ENCODE measurements at regions not wholly inside any gene's neighbourhood (a gene's known extent, or its start where the extent isn't known, plus 50 kb on each side); places are given as distances from the start of the nearest gene placed in this dataset.

DNA sequence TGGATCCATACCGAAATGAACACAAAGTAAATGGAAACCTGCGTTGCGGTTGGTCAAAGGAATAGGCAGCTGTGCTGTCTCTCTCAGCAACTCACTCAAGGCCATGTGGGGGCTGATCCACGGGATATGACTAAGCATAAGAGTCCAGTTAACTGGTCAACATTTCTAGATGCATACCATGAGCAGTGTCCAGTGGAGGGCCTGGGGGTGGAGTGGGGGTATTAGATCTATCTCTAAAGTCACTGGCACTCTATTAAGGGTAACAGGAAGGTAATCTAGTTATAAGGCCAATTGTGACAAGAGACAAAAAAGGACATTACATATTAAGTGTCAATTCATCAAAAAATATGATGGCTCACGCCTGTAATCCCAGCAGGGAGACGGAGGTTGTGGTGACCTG lies 136.8 kb downstream of the TTC32 start:
- no peak for ATAC-seq
- intact Hi-C loops (cut with micrococcal nuclease; ENCODE audit: unreplicated experiment) = no loop called here

DNA sequence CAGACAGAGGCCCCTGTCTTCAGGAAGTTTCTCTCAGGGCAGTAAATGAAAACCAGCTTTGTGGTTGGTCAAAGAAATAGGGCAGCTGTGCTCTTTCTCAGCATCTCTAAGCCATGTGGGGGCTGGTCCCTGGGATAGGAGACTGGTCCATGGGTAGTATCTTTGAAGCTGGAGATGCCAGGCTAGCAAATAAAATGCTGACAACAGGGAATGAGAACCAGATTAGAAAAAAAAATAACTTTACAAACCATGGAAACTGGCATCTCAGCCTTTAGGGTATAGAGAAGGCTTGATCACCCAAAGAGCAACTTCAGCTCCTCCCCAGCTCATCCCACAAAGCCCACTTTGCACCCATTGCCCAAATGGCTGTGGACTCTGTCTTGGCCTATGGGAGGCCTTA lies 138.1 kb downstream of the TTC32 start:
- ChIA-PET CTCF (no interaction called here), POLR2A (no interaction called here)
- no peak overlapping the region for H3K4me3 ChIP-seq (ENCODE audit: low read depth in 2 of 2, low read length in 2 of 2)
- no TSS peak for BruUV-seq (replicated peaks)
- no peaks in the 10 kb centered on the region for H3K9me3 ChIP-seq (ENCODE audit: control insufficient read depth, insufficient read depth, low read depth, low read length)
- in situ Hi-C loops (cut with HindIII; ENCODE audit: low pct_unique_long_range_greater_than_20kb, low sequenced_read_pairs) (no loop called here), intact Hi-C loops (cut with micrococcal nuclease; ENCODE audit: unreplicated experiment) (no loop called here)
- H3K27ac ChIP-seq (ENCODE audit: low read length) = no peak overlapping the region
- no peak for ATAC-seq
- H3K4me1 ChIP-seq (ENCODE audit: control insufficient read depth, insufficient read depth, low read length) = no peaks in the 10 kb centered on the region
- DNase-seq (ENCODE audit: low read depth, low spot score) = no peak
- H3K27me3 ChIP-seq (ENCODE audit: control insufficient read depth, insufficient read depth, low read length) = no peaks in the 10 kb centered on the region
- TF ChIP-seq POLR2AphosphoS5 (IDR thresholded peaks at IDR 0.05; ENCODE audit: low read depth, low read length) (no peak), TCF7L2 (IDR thresholded peaks at IDR 0.05; ENCODE audit: low read depth, low read length) (no peak), SIN3A (IDR thresholded peaks at IDR 0.05; ENCODE audit: borderline replicate concordance, insufficient read depth, low read depth, low read length) (no peak)
- TF ChIP-seq, protein P1, sequence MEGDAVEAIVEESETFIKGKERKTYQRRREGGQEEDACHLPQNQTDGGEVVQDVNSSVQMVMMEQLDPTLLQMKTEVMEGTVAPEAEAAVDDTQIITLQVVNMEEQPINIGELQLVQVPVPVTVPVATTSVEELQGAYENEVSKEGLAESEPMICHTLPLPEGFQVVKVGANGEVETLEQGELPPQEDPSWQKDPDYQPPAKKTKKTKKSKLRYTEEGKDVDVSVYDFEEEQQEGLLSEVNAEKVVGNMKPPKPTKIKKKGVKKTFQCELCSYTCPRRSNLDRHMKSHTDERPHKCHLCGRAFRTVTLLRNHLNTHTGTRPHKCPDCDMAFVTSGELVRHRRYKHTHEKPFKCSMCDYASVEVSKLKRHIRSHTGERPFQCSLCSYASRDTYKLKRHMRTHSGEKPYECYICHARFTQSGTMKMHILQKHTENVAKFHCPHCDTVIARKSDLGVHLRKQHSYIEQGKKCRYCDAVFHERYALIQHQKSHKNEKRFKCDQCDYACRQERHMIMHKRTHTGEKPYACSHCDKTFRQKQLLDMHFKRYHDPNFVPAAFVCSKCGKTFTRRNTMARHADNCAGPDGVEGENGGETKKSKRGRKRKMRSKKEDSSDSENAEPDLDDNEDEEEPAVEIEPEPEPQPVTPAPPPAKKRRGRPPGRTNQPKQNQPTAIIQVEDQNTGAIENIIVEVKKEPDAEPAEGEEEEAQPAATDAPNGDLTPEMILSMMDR (IDR thresholded peaks at IDR 0.05) = no peak
- TF ChIP-seq, protein P2, sequence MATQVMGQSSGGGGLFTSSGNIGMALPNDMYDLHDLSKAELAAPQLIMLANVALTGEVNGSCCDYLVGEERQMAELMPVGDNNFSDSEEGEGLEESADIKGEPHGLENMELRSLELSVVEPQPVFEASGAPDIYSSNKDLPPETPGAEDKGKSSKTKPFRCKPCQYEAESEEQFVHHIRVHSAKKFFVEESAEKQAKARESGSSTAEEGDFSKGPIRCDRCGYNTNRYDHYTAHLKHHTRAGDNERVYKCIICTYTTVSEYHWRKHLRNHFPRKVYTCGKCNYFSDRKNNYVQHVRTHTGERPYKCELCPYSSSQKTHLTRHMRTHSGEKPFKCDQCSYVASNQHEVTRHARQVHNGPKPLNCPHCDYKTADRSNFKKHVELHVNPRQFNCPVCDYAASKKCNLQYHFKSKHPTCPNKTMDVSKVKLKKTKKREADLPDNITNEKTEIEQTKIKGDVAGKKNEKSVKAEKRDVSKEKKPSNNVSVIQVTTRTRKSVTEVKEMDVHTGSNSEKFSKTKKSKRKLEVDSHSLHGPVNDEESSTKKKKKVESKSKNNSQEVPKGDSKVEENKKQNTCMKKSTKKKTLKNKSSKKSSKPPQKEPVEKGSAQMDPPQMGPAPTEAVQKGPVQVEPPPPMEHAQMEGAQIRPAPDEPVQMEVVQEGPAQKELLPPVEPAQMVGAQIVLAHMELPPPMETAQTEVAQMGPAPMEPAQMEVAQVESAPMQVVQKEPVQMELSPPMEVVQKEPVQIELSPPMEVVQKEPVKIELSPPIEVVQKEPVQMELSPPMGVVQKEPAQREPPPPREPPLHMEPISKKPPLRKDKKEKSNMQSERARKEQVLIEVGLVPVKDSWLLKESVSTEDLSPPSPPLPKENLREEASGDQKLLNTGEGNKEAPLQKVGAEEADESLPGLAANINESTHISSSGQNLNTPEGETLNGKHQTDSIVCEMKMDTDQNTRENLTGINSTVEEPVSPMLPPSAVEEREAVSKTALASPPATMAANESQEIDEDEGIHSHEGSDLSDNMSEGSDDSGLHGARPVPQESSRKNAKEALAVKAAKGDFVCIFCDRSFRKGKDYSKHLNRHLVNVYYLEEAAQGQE (IDR thresholded peaks at IDR 0.05; ENCODE audit: insufficient read depth in 1 of 2, low read depth in 2 of 2, low read length in 1 of 2) = no peak
- H3K36me3 ChIP-seq (ENCODE audit: control insufficient read depth, insufficient read depth, low read length) = no peaks in the 10 kb centered on the region

More for the DNA sequence above, 136.8 kb downstream of the TTC32 start:
- TF ChIP-seq SIN3A (IDR thresholded peaks at IDR 0.05; ENCODE audit: borderline replicate concordance, insufficient read depth, low read depth, low read length) (no peak), TCF7L2 (IDR thresholded peaks at IDR 0.05; ENCODE audit: low read depth, low read length) (no peak), POLR2AphosphoS5 (IDR thresholded peaks at IDR 0.05; ENCODE audit: low read depth, low read length) (no peak)
- TF ChIP-seq, protein P2 (IDR thresholded peaks at IDR 0.05; ENCODE audit: insufficient read depth in 1 of 2, low read depth in 2 of 2, low read length in 1 of 2) = no peak
- TF ChIP-seq, protein P1 (IDR thresholded peaks at IDR 0.05) = no peak
- Histone ChIP-seq H3K27ac (ENCODE audit: low read length) (no peak overlapping the region), H3K27me3 (ENCODE audit: control insufficient read depth, insufficient read depth, low read length) (no peaks in the 10 kb centered on the region), H3K4me1 (ENCODE audit: control insufficient read depth, insufficient read depth, low read length) (no peaks in the 10 kb centered on the region), H3K4me3 (ENCODE audit: low read depth in 2 of 2, low read length in 2 of 2) (no peak overlapping the region), H3K9me3 (ENCODE audit: control insufficient read depth, insufficient read depth, low read depth, low read length) (no peaks in the 10 kb centered on the region), H3K36me3 (ENCODE audit: control insufficient read depth, insufficient read depth, low read length) (no peaks in the 10 kb centered on the region)
- no peak for DNase-seq (ENCODE audit: low read depth, low spot score)
- in situ Hi-C loops (cut with HindIII; ENCODE audit: low pct_unique_long_range_greater_than_20kb, low sequenced_read_pairs) = no loop called here
- ChIA-PET CTCF (no interaction called here), POLR2A (interaction anchor here (0.6 kb wide), 1 partner anchor 141 kb away, joined by 6 read pairs; no protein-coding TSS in a partner anchor)
- no TSS peak for BruUV-seq (replicated peaks)
